GM12878 (cell line): ENCODE measurements at regions not wholly inside any gene's neighbourhood (a gene's known extent, or its start where the extent isn't known, plus 50 kb on each side); places are given as distances from the start of the nearest gene placed in this dataset.

Source experiments
- ATAC-seq: fragments of 200-7000 bp; cut with Tn5 transposase; 3 replicates; pipeline ENCODE4 v1.9.1; 2020; ENCODE audit warnings: mild to moderate bottlenecking, moderate library complexity
- BruUV-seq: library from RNA; stranded (reverse); fragments of 400-500 nt; replicated peaks from 2 replicates; lab custom pipeline; 2021; lab: Mats Ljungman, UMichigan
- CTCF ChIA-PET: fragments of 300-600 bp; sonication (Branson Sonifier 250); formaldehyde crosslinking; extraction: SDS; loops from one replicate; lab custom pipeline; 2021; ENCODE audit warnings: inconsistent platforms; lab: Yijun Ruan, JAX
- POLR2A ChIA-PET: fragments of 350-600 bp; formaldehyde crosslinking; extraction: SDS; loops from one replicate; lab custom pipeline; 2021; ENCODE audit warnings: inconsistent platforms; lab: Charles Lee
- RAD21 ChIA-PET: fragments of 300-600 bp; sonication (Branson Sonifier 250); formaldehyde crosslinking; loops from one replicate; lab custom pipeline; 2023; ENCODE audit warnings: antibody characterized with exemption; ENCODE audit not compliant: unreplicated experiment; lab: Charles Lee
- SMC1A ChIA-PET: fragments of 300-600 bp; sonication (Branson Sonifier 250); formaldehyde crosslinking; loops from one replicate; lab custom pipeline; 2023; ENCODE audit not compliant: unreplicated experiment, uncharacterized antibody; lab: Charles Lee
- DNase-seq: peaks from one replicate; pipeline ENCODE4 v3.0.0-alpha.2; 2011; ENCODE audit warnings: low read depth, low spot score
- FAIRE-seq: peaks from 3 replicates; lab custom pipeline; 2011; peaks lifted over from hg19 to GRCh38; lab: Jason Lieb, UNC
- H2AFZ ChIP-seq: 2 replicates; pipeline ENCODE4 v1.6.0; 2011; ENCODE audit warnings: low read depth, low read length, control low read depth; ENCODE audit not compliant: control insufficient read depth
- H3K27ac ChIP-seq: 2 replicates; pipeline ENCODE4 v1.5.1; 2011; ENCODE audit warnings: control low read depth; ENCODE audit not compliant: control insufficient read depth, insufficient read depth
- H3K27me3 ChIP-seq, 2 experiments: replicated peaks in 1 of 2; 2 replicates each; pipeline versions ENCODE4 v1.6.0 to v1.6.1; 2011; ENCODE audit warnings: low read length in 1 of 2; ENCODE audit not compliant: control insufficient read depth in 2 of 2, insufficient read depth in 2 of 2
- H3K36me3 ChIP-seq, 2 experiments: 2 replicates each; pipeline ENCODE4 v1.5.1; 2011; ENCODE audit warnings: low read length in 1 of 2; ENCODE audit not compliant: control insufficient read depth in 2 of 2, insufficient read depth in 2 of 2
- H3K4me1 ChIP-seq: 2 replicates; pipeline ENCODE4 v1.6.1; 2011; ENCODE audit warnings: mild to moderate bottlenecking, low read length, moderate library complexity, mixed read lengths; ENCODE audit not compliant: control insufficient read depth, insufficient read depth
- H3K4me2 ChIP-seq: 2 replicates; pipeline ENCODE4 v1.6.0; 2011; ENCODE audit warnings: control low read depth; ENCODE audit not compliant: control insufficient read depth, insufficient read depth
- H3K4me3 ChIP-seq: fragments of 200-600 bp; sonication (generic); 2 replicates; pipeline ENCODE4 v1.5.1; 2016
- H3K79me2 ChIP-seq: 2 replicates; pipeline ENCODE4 v1.6.0; 2011; ENCODE audit warnings: low read length; ENCODE audit not compliant: control insufficient read depth, insufficient read depth
- H3K9ac ChIP-seq: 2 replicates; pipeline ENCODE4 v1.8.0; 2011; ENCODE audit warnings: low read length, control low read depth, mixed read lengths; ENCODE audit not compliant: control insufficient read depth, insufficient read depth
- H3K9me3 ChIP-seq: replicated peaks from 3 replicates; pipeline ENCODE4 v1.5.1; 2011; ENCODE audit warnings: mild to moderate bottlenecking, low read length; ENCODE audit not compliant: control insufficient read depth, insufficient read depth
- H4K20me1 ChIP-seq: 2 replicates; pipeline ENCODE4 v1.6.0; 2011; ENCODE audit not compliant: control insufficient read depth, insufficient read depth
- ATF7 ChIP-seq: fragments of 450-650 bp; IDR thresholded peaks from 2 replicates; pipeline ENCODE4 v1.6.1; 2016; ENCODE audit warnings: low read depth, mild to moderate bottlenecking
- CEBPZ ChIP-seq: fragments of 150-350 bp; IDR thresholded peaks from 2 replicates; pipeline ENCODE4 v1.6.1; 2016; ENCODE audit warnings: low read depth, low read length
- ETV6 ChIP-seq, 2 experiments: fragments of 450-650 bp in 1 of 2; IDR thresholded peaks in 1 of 2; conservative IDR thresholded peaks in 1 of 2; 2 replicates each; pipeline ENCODE4 v1.6.1; 2014; ENCODE audit warnings: antibody characterized with exemption in 1 of 2, borderline replicate concordance in 1 of 2, low read depth in 1 of 2, mild to moderate bottlenecking in 1 of 2, moderate library complexity in 1 of 2
- FOS ChIP-seq: IDR thresholded peaks from 3 replicates; pipeline ENCODE4 v1.6.1; 2011; ENCODE audit warnings: borderline replicate concordance; ENCODE audit not compliant: insufficient read length; ENCODE audit errors: extremely low read depth
- GABPA ChIP-seq: IDR thresholded peaks from 2 replicates; pipeline ENCODE4 v1.6.1; 2014; ENCODE audit warnings: antibody characterized with exemption, low read depth, mild to moderate bottlenecking, inconsistent platforms
- HDAC2 ChIP-seq: fragments of 200-600 bp; sonication (generic); IDR thresholded peaks from 2 replicates; pipeline ENCODE4 v1.6.1; 2017
- HDAC6 ChIP-seq: fragments of 200-600 bp; sonication (generic); IDR thresholded peaks from one replicate; pipeline ENCODE4 v1.8.0; 2017; ENCODE audit warnings: antibody characterized with exemption; ENCODE audit not compliant: unreplicated experiment
- HSF1 ChIP-seq: fragments of 150-350 bp; IDR thresholded peaks from 2 replicates; pipeline ENCODE4 v1.6.1; 2014; ENCODE audit warnings: mild to moderate bottlenecking, low read depth, low read length
- LARP7 ChIP-seq: fragments of 450-650 bp; IDR thresholded peaks from 2 replicates; pipeline ENCODE4 v1.6.1; 2017; ENCODE audit warnings: mild to moderate bottlenecking
- MAX ChIP-seq: IDR thresholded peaks from 2 replicates; pipeline ENCODE4 v1.6.1; 2012; ENCODE audit warnings: low read depth, low read length, improper control_type of control experiment
- NBN ChIP-seq: fragments of 450-650 bp; IDR thresholded peaks from 2 replicates; pipeline ENCODE4 v1.6.1; 2016
- PML ChIP-seq: IDR thresholded peaks from 2 replicates; pipeline ENCODE4 v1.6.1; 2012; ENCODE audit warnings: low read length, inconsistent platforms
- RAD21 ChIP-seq: IDR thresholded peaks from 2 replicates; pipeline ENCODE4 v1.6.1; 2011; ENCODE audit warnings: mild to moderate bottlenecking, low read depth, low read length, moderate library complexity; ENCODE audit not compliant: insufficient read depth
- REST ChIP-seq: IDR thresholded peaks from 2 replicates; pipeline ENCODE4 v1.6.1; 2012; ENCODE audit warnings: mild to moderate bottlenecking, low read depth, low read length
- STAT1 ChIP-seq: fragments of 450-650 bp; conservative IDR thresholded peaks from 2 replicates; pipeline ENCODE4 v1.6.1; 2014; ENCODE audit warnings: antibody characterized with exemption, mild to moderate bottlenecking
- TAF1 ChIP-seq: IDR thresholded peaks from 2 replicates; pipeline ENCODE4 v1.6.1; 2011; ENCODE audit warnings: mild to moderate bottlenecking, low read depth, low read length, borderline replicate concordance
- ZNF217 ChIP-seq: fragments of 450-650 bp; IDR thresholded peaks from 2 replicates; pipeline ENCODE4 v1.6.1; 2017; ENCODE audit warnings: antibody characterized with exemption, mild to moderate bottlenecking
- WGBS: methylation state at CpG from one replicate; pipeline ENCODE4 v1.1.6; 2016; ENCODE audit warnings: low lambda C conversion rate; ENCODE audit not compliant: insufficient replicate concordance, insufficient coverage; ENCODE audit errors: missing lambda C conversion rate; 5-methylcytosine and 5-hydroxymethylcytosine counted together
- in situ Hi-C: fragments of 300-500 bp; cut with MboI; formaldehyde crosslinking; loops from 9 replicates; pipeline ENCODE4 v1.14.3; 2018; ENCODE audit warnings: mixed read lengths
- intact Hi-C: fragments of 100-400 bp; cut with micrococcal nuclease; formaldehyde crosslinking; loops from one replicate; pipeline ENCODE4 v1.14.2; 2022; ENCODE audit not compliant: unreplicated experiment

GRCh38 chr13:50161052-50161451, 145.8 kb downstream of the KCNRG start:
- DNase-seq (no peak), FAIRE-seq (no peak), ATAC-seq (no peak)
- ChIA-PET RAD21 (no interaction called here), POLR2A (no interaction called here), CTCF (interaction anchor here (1.1 kb wide), 1 partner anchor 9 kb away, joined by 3 read pairs; no protein-coding TSS in a partner anchor), SMC1A (interaction anchor here (0.7 to 1.1 kb wide), 2 partner anchors 27 to 88 kb away, joined by 3 read pairs; no protein-coding TSS in a partner anchor)
- Histone ChIP-seq H3K27me3 (peaks cover 0 to 7% of the 10 kb centered on the region in 2 experiments; a peak in 1 of 4 replicates), H2AFZ (no peak overlapping the region), H4K20me1 (no peaks in the 10 kb centered on the region), H3K79me2 (no peaks in the 10 kb centered on the region), H3K4me3 (no peak overlapping the region), H3K9ac (no peak overlapping the region), H3K36me3 (no peaks in the 10 kb centered on the region), H3K4me2 (no peak overlapping the region), H3K9me3 (no peaks in the 10 kb centered on the region; the same call in 1 of the 3 replicates), H3K4me1 (peaks cover 12% of the 10 kb centered on the region), H3K27ac (no peak overlapping the region)
- TF ChIP-seq REST (no peak), HDAC6 (no peak), TAF1 (no peak), ATF7 (no peak), RAD21 (no peak), HDAC2 (no peak), GABPA (no peak), LARP7 (no peak), ETV6 (conservative IDR thresholded peaks at IDR 0.05 in 1 of 2, IDR thresholded peaks at IDR 0.05 in 1 of 2; ENCODE audit: borderline replicate concordance in 1 of 2, low read depth in 1 of 2) (no peak), CEBPZ (no peak), ZNF217 (no peak), PML (no peak), HSF1 (no peak), FOS (no peak), NBN (no peak), STAT1 (no peak), MAX (no peak)
- no TSS peak for BruUV-seq
- intact Hi-C loops (no loop called here), in situ Hi-C loops (no loop called here)
- WGBS, result 49% methylated on average over 2 of the region's 2 CpGs
